Endothelial cell of umbilical vein (primary cell): ENCODE measurements at regions not wholly inside any gene's neighbourhood (a gene's known extent, or its start where the extent isn't known, plus 50 kb on each side); places are given as distances from the start of the nearest gene placed in this dataset.

Experiments used
- BruUV-seq: library from RNA; stranded (reverse); fragments of 400-500 nt; replicated peaks from 2 replicates; lab custom pipeline; 2021; lab: Mats Ljungman, UMichigan
- CTCF ChIA-PET: fragments of 300-600, 350-600 bp; sonication (Branson Sonifier 250); formaldehyde crosslinking; loops from one replicate; lab custom pipeline; 2021; ENCODE audit warnings: antibody characterized with exemption, inconsistent platforms; lab: Charles Lee
- POLR2A ChIA-PET: fragments of 300-600, 350-600 bp; sonication (Branson Sonifier 250); formaldehyde crosslinking; loops from one replicate; lab custom pipeline; 2021; ENCODE audit warnings: antibody characterized with exemption, inconsistent platforms; lab: Charles Lee
- DNase-seq: peaks from one replicate; pipeline ENCODE4 v3.0.0-alpha.2; 2011; ENCODE audit warnings: low read depth, low spot score
- FAIRE-seq: peaks from 2 replicates; lab custom pipeline; 2011; peaks lifted over from hg19 to GRCh38; lab: Jason Lieb, UNC
- H2AFZ ChIP-seq: 2 replicates; pipeline ENCODE4 v1.6.0; 2012; ENCODE audit warnings: low read depth, low read length, control low read depth, inconsistent platforms
- H3K27ac ChIP-seq: 2 replicates; pipeline ENCODE4 v1.5.1; 2011; ENCODE audit warnings: low read depth, mild to moderate bottlenecking, control low read depth, low read length, moderate library complexity; ENCODE audit not compliant: insufficient read depth
- H3K27me3 ChIP-seq, 2 experiments: 2 replicates each; pipeline versions ENCODE4 v1.6.0 to v1.6.1; 2011; ENCODE audit warnings: low read length in 2 of 2, mixed read lengths in 1 of 2; ENCODE audit not compliant: control insufficient read depth in 2 of 2, insufficient read depth in 2 of 2
- H3K36me3 ChIP-seq, 2 experiments: 2 replicates in 1 of 2; 3 replicates in 1 of 2; pipeline ENCODE4 v1.5.1; 2011; ENCODE audit warnings: low read length in 2 of 2, mild to moderate bottlenecking in 1 of 2, moderate library complexity in 1 of 2; ENCODE audit not compliant: control insufficient read depth in 2 of 2, insufficient read depth in 2 of 2; ENCODE audit errors: extremely low read depth in 1 of 2
- H3K4me1 ChIP-seq: 3 replicates; pipeline ENCODE4 v1.5.1; 2011; ENCODE audit warnings: mild to moderate bottlenecking, low read length; ENCODE audit not compliant: control insufficient read depth, insufficient read depth; ENCODE audit errors: extremely low read depth
- H3K4me2 ChIP-seq: 2 replicates; pipeline ENCODE4 v1.6.1; 2011; ENCODE audit warnings: low read length, control low read depth, mixed read lengths; ENCODE audit not compliant: insufficient read depth
- H3K4me3 ChIP-seq, 3 experiments: fragments of 200-600 bp in 1 of 3; sonication (generic), shearing (Covaris generic) in 1 of 3; replicated peaks in 1 of 3; 2 replicates each; pipeline ENCODE4 v1.5.1; 2011 to 2016; ENCODE audit warnings: control low read depth in 3 of 3, low read length in 3 of 3, mild to moderate bottlenecking in 2 of 3, inconsistent platforms in 1 of 3, low read depth in 1 of 3, moderate library complexity in 1 of 3; ENCODE audit not compliant: insufficient read depth in 1 of 3
- H3K79me2 ChIP-seq: 2 replicates; pipeline ENCODE4 v1.6.0; 2012; ENCODE audit warnings: low read length, inconsistent platforms; ENCODE audit not compliant: control insufficient read depth, insufficient read depth
- H3K9ac ChIP-seq: replicated peaks from 2 replicates; pipeline ENCODE3; 2011; ENCODE audit warnings: low read length, control low read depth; ENCODE audit not compliant: insufficient read depth; ENCODE audit errors: extremely low read depth
- H3K9me1 ChIP-seq: replicated peaks from 3 replicates; pipeline ENCODE4 v1.6.0; 2011; ENCODE audit warnings: mild to moderate bottlenecking, low read length; ENCODE audit not compliant: control insufficient read depth, insufficient read depth; ENCODE audit errors: extremely low read depth
- H3K9me3 ChIP-seq: replicated peaks from 2 replicates; pipeline ENCODE4 v1.5.1; 2012; ENCODE audit warnings: low read length, inconsistent platforms; ENCODE audit not compliant: control insufficient read depth, insufficient read depth
- H4K20me1 ChIP-seq: replicated peaks from 2 replicates; pipeline ENCODE3; 2011; ENCODE audit warnings: mild to moderate bottlenecking, low read length; ENCODE audit not compliant: control insufficient read depth, insufficient read depth; ENCODE audit errors: extremely low read depth
- EZH2 ChIP-seq: IDR thresholded peaks from 2 replicates; pipeline ENCODE4 v1.6.1; 2012; ENCODE audit warnings: borderline replicate concordance, low read depth, mild to moderate bottlenecking, moderate library complexity, low read length, inconsistent platforms; ENCODE audit not compliant: severe bottlenecking
- FOS ChIP-seq: IDR thresholded peaks from 2 replicates; pipeline ENCODE4 v1.6.1; 2011; ENCODE audit warnings: mild to moderate bottlenecking, low read length, moderate library complexity, borderline replicate concordance; ENCODE audit not compliant: insufficient read depth
- GATA2 ChIP-seq: IDR thresholded peaks from 2 replicates; pipeline ENCODE4 v1.7.0; 2011; ENCODE audit warnings: low read depth, mild to moderate bottlenecking, moderate library complexity, mixed read lengths, low read length; ENCODE audit not compliant: insufficient read length, insufficient read depth
- JUN ChIP-seq: IDR thresholded peaks from 2 replicates; pipeline ENCODE4 v1.6.1; 2011; ENCODE audit warnings: borderline replicate concordance, low read depth; ENCODE audit not compliant: insufficient read length, insufficient read depth
- MYC ChIP-seq: IDR thresholded peaks from one replicate; pipeline ENCODE4 v1.6.1; 2011; ENCODE audit warnings: mild to moderate bottlenecking, low read depth, low read length
- POLR2A ChIP-seq: IDR thresholded peaks from 2 replicates; pipeline ENCODE4 v1.6.1; 2012; ENCODE audit warnings: low read depth, mild to moderate bottlenecking, control low read depth, low read length
- POLR2AphosphoS5 ChIP-seq: IDR thresholded peaks from 2 replicates; pipeline ENCODE4 v1.6.1; 2012; ENCODE audit warnings: low read depth, mild to moderate bottlenecking, control low read depth, low read length, moderate library complexity; ENCODE audit not compliant: insufficient read depth
- dilution Hi-C: fragments of 300-500 bp; cut with MboI; formaldehyde crosslinking; loops from one replicate; pipeline ENCODE4 v1.15.0; 2019; ENCODE audit warnings: low sequenced_read_pairs; ENCODE audit not compliant: extremely low pct_ligation_motif_present
- intact Hi-C: fragments of 100-400 bp; cut with micrococcal nuclease; formaldehyde crosslinking; loops from one replicate; pipeline ENCODE4 v1.10.0; 2022
- TF ChIP-seq, protein P1 (sequence below): IDR thresholded peaks from 2 replicates; pipeline ENCODE4 v1.6.1; 2011; ENCODE audit not compliant: insufficient read depth, insufficient read length
- TF ChIP-seq, protein P2 (sequence below), 2 donors: IDR thresholded peaks; 1 replicate in 1 of 2; 2 replicates in 1 of 2; pipeline ENCODE4 v1.5.1; 2011; ENCODE audit warnings: low read length in 2 of 2, mild to moderate bottlenecking in 2 of 2, moderate library complexity in 2 of 2, control low read depth in 1 of 2, inconsistent platforms in 1 of 2, low read depth in 1 of 2; ENCODE audit not compliant: insufficient read depth in 1 of 2; ENCODE audit errors: extremely low read depth in 1 of 2

DNA sequence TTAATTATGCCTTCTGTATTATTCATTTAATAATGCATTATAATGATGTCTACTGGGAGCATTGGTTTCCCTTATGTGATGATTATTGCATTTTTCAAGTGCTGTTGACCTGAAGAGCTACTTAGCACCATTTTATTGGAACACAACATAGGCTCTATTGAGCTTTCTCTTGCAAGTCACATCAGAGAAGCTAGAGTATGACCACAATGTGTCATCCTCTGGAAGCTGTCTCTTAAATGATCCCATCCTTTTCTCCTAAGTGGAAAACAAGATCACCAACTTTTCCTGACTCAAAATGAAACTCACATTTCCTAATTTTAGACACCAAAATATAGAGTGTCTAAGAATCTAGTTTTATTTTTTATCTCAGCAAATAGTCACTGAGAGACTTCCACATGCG is 1451.9 kb downstream of the PCDH7 start:
- Histone ChIP-seq H3K27ac (no peak overlapping the region), H3K9me1 (no peaks in the 10 kb centered on the region), H3K4me1 (peaks cover 5% of the 10 kb centered on the region), H3K36me3 (no peaks in the 10 kb centered on the region), H3K4me3 (no peak overlapping the region), H4K20me1 (no peaks in the 10 kb centered on the region), H3K9me3 (no peaks in the 10 kb centered on the region), H3K9ac (no peak overlapping the region), H3K4me2 (no peak overlapping the region), H3K27me3 (no peaks in the 10 kb centered on the region), H3K79me2 (no peaks in the 10 kb centered on the region), H2AFZ (no peak overlapping the region)
- POLR2A ChIA-PET = no interaction called here
- CTCF ChIA-PET = no interaction called here
- dilution Hi-C loops (no loop called here), intact Hi-C loops (no loop called here)
- TF ChIP-seq POLR2AphosphoS5 = no peak
- TF ChIP-seq, protein P1, sequence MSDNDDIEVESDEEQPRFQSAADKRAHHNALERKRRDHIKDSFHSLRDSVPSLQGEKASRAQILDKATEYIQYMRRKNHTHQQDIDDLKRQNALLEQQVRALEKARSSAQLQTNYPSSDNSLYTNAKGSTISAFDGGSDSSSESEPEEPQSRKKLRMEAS = no peak
- TF ChIP-seq, protein P2, sequence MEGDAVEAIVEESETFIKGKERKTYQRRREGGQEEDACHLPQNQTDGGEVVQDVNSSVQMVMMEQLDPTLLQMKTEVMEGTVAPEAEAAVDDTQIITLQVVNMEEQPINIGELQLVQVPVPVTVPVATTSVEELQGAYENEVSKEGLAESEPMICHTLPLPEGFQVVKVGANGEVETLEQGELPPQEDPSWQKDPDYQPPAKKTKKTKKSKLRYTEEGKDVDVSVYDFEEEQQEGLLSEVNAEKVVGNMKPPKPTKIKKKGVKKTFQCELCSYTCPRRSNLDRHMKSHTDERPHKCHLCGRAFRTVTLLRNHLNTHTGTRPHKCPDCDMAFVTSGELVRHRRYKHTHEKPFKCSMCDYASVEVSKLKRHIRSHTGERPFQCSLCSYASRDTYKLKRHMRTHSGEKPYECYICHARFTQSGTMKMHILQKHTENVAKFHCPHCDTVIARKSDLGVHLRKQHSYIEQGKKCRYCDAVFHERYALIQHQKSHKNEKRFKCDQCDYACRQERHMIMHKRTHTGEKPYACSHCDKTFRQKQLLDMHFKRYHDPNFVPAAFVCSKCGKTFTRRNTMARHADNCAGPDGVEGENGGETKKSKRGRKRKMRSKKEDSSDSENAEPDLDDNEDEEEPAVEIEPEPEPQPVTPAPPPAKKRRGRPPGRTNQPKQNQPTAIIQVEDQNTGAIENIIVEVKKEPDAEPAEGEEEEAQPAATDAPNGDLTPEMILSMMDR (IDR thresholded peaks at IDR 0.05; ENCODE audit: extremely low read depth in 1 of 2, insufficient read depth in 1 of 2, low read depth in 1 of 2, low read length in 2 of 2) = no peak
- no peak for TF ChIP-seq JUN
- TF ChIP-seq FOS = no peak
- no peak for TF ChIP-seq MYC
- TF ChIP-seq GATA2 = no peak
- no peak for TF ChIP-seq POLR2A
- TF ChIP-seq EZH2 = no peak
- no peak for DNase-seq
- no peak for FAIRE-seq
- BruUV-seq = no TSS peak
